ENCODE measurements at regions not wholly inside any gene's neighbourhood (a gene's known extent, or its start where the extent isn't known, plus 50 kb on each side); places are given as distances from the start of the nearest gene placed in this dataset.
"Not testable (repeated sequence)": the region's sequence is repeated elsewhere in the genome, so short reads cannot be mapped to it uniquely, and the experiment has no call there.

DNA sequence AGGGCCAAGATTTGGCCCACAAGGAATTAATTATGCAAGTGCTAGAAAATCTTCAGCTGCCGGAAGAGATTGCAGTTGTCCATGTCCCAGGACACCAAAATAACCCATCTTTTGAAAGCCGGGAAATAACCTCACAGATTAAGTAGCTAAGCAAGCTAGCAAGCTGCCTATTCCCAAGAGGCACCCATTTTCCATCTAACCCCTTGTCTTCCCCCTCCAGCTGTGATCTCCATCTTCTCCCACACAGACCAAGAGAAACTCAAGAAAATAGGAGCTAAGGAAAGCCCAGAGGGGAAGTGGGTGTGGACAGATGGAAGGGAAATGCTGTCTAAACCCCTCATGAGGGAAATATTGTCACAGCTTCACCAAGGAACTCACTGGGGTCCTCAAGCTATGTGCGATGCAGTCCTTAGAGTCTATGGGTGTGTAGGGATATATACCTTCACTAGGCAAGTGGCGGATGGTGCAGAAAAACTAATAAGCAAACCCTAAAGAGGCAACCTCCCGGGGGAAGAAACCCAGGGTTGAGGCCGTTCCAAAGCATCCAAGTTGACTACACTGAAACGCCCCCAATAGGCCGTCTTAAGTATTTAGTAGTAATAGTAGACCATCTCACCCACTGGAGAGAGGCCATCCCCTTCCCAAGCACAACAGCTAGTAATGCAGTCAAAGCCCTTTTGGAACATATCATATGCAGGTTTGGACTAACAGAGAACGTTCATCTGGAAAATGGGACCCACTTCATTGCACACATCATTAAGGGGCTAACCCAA is 64.3 kb upstream of the PRSS16 start:
- DNase-seq = no peak

DNA sequence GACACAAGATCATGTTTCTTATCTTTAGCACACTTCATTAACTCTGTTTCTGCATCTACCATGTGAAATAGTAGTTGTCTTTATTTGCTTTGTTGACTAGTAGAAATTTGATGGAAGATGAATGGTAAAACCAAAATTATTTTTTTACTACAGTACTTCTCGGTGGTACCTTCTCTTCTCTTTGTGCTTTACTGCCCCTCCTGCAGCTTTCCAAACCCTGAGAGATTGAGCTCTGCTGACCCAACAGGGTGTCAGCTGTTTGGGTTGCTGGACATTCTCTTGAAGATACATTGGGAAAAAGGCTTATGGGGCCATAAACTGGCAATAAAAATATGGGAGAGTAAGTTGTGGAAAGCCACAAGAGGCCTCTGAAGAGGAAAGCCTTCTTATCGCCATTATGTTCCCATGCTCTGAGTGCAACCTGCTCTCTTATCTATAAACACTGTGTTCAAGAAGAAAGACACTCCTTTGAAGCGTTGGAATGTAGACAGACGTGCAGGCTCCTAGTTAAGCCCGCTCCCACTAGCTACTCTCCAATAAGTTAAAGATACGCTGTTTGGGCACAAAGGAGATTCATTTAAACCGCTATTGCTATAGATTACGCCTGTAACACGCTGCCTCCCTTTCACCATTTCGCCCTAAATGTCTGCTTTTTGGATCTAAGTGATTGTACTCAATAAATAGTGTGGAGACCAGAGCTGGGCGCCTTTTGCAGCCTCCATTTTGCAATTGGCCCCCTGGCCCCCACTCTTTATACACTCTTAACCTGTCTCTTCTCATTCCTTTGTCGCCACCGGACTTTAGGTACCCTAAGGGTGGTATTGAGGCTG is 60.1 kb upstream of the PRSS16 start:
- no peak for DNase-seq

DNA sequence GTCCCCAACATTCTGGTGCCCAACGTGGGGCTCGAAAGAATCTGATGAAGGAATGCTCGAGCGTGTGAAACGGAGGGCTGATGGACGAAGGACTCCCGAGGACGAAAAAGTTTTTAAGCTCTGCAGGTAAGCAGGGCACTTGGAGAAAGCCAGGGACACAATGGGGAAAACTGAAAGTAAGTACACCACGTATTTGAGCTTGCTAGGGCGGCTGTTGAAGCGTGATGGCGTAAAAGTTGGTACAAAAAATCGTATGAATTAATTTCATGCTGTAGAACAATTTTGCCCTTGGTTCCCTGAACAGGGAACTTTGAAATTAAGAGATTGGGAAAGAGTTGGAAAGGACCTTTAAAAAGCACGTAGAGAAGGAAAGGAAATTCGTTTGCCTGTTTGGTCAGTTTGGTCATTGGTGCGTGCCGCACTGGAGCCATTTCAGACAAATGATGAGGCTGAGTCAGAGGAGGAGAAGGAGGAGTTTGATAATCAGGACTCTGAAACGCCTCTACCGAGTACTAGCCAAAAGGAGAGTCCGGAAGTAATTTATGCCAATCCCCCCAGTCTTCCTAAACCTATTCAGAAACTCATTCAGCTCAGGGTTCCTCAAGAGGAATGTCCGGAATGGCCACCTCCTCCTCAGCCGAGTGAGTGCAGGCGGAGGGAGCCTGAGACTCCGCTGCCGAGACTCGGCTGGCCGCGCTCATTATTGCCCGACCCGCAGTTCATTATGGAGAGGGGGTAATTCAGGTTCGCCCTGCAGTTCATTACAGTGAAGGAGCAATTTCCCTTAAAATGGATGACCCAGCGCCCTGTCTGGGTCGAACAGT is 59.2 kb upstream of the PRSS16 start:
- DNase-seq = peak in 24 of 51 donors; percentile 2 to 55 (median 10)

DNA sequence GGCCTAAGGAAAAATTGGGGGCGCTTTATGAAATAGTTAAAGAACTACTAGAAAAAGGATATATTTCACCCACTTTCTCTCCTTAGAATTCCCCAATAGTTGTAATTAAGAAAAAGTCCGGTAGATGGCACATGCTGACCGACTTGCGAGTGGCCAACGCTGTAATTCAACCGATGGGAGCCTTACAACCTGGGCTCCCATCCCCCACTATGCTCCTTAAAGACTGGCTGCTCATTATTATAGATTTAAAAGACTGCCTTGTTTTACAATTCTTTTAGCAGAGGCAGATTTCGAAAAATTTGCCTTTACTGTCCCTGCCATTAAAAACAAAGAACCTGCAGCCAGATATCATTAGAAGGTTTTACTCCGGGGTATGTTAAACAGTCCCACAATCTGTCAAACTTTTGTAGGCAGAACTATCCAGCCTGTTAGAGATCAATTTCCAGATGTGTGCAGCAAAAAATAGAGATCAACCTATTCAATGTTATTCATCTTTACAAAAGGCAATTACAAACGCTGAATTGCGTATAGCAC is 58.5 kb upstream of the PRSS16 start:
- DNase-seq = peak in 29 of 51 donors; percentile 2 to 49 (median 22)

DNA sequence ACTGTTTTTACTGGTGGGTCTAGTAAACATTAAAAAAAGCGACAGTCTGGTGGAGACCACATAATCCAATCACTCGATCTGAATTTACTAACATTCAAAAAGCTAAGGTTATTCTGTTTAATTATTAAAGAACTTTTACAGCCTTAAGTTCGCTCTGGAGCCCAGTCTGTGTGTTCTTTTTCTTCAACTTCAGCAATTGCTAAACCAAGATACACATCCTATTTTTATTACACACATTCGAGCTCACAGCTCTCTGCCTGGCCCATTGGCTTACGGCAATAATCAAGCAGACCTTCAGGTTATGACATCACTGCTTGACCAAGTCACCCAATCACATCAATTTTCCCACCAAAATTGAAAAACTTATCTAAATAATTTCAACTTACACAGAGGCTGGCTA is 57.4 kb upstream of the PRSS16 start:
- DNase-seq = no peak

GRCh38 chr6:27194453-27194852 is 53.0 kb upstream of the PRSS16 start:
- not testable (repeated sequence) for DNase-seq

- DNase-seq = not testable (repeated sequence)
Measured at GRCh38 chr6:27195547-27195946, 52.0 kb upstream of the PRSS16 start.
